K562 (cell line): ENCODE measurements at regions not wholly inside any gene's neighbourhood (a gene's known extent, or its start where the extent isn't known, plus 50 kb on each side); places are given as distances from the start of the nearest gene placed in this dataset.

ENCODE experiments used
- ATAC-seq: fragments of 200-7000 bp; cut with Tn5 transposase; 3 replicates; pipeline ENCODE4 v1.9.1; 2020; ENCODE audit warnings: moderate library complexity
- BruUV-seq: library from RNA; stranded (reverse); fragments of 400-500 nt; replicated peaks from 2 replicates; lab custom pipeline; 2021; lab: Mats Ljungman, UMichigan
- CTCF ChIA-PET: fragments of 300-600 bp; formaldehyde crosslinking; extraction: SDS; loops from one replicate; lab custom pipeline; 2021; ENCODE audit warnings: low intra/inter-chr PET ratio; lab: Yijun Ruan, JAX
- POLR2A ChIA-PET: fragments of 300-600, 350-650 bp; sonication (Branson Sonifier 250); formaldehyde crosslinking; extraction: SDS; loops from one replicate; lab custom pipeline; 2021; ENCODE audit warnings: antibody characterized with exemption, inconsistent platforms; lab: Yijun Ruan, JAX
- DNase-seq, 4 experiments: peaks; one replicate each; pipeline versions ENCODE4 v3.0.0 to v3.0.0-alpha.2; 2011 to 2018; ENCODE audit warnings: low spot score in 3 of 4, mixed read lengths in 3 of 4; ENCODE audit errors: extremely low read depth in 1 of 4
- FAIRE-seq: peaks from 2 replicates; lab custom pipeline; 2011; peaks lifted over from hg19 to GRCh38; lab: Jason Lieb, UNC
- H2AFZ ChIP-seq: 2 replicates; pipeline ENCODE4 v1.6.0; 2011; ENCODE audit warnings: low read depth, low read length, control low read depth, inconsistent platforms
- H3K27ac ChIP-seq: fragments of 200-600 bp; 3 replicates; pipeline ENCODE4 v1.8.0; 2011; ENCODE audit warnings: low read depth, mild to moderate bottlenecking, control low read depth, inconsistent platforms, low read length, moderate library complexity, mixed read lengths; ENCODE audit errors: extremely low read depth
- H3K27me3 ChIP-seq, 2 experiments: fragments of 300-600 bp in 1 of 2; 2 replicates in 1 of 2; 3 replicates in 1 of 2; pipeline versions ENCODE4 v1.6.0 to v1.8.0; 2011; ENCODE audit warnings: inconsistent platforms in 2 of 2, low read length in 2 of 2, mild to moderate bottlenecking in 1 of 2, mixed read lengths in 1 of 2, moderate library complexity in 1 of 2; ENCODE audit not compliant: control insufficient read depth in 2 of 2, insufficient read depth in 2 of 2
- H3K36me3 ChIP-seq: fragments of 300-600 bp; 3 replicates; pipeline ENCODE4 v1.8.0; 2011; ENCODE audit warnings: mild to moderate bottlenecking, low read length, inconsistent platforms; ENCODE audit not compliant: control insufficient read depth, insufficient read depth
- H3K4me1 ChIP-seq, 2 experiments: fragments of 200-600 bp in 1 of 2; replicated peaks in 1 of 2; 2 replicates in 1 of 2; 3 replicates in 1 of 2; pipeline versions ENCODE4 v1.5.1 to v1.8.0; 2011; ENCODE audit warnings: inconsistent platforms in 2 of 2, low read length in 2 of 2, mild to moderate bottlenecking in 1 of 2, mixed read lengths in 1 of 2, moderate library complexity in 1 of 2; ENCODE audit not compliant: control insufficient read depth in 2 of 2, insufficient read depth in 2 of 2
- H3K4me2 ChIP-seq: 2 replicates; pipeline ENCODE4 v1.6.1; 2011; ENCODE audit warnings: low read length, control low read depth, inconsistent platforms, mixed read lengths; ENCODE audit not compliant: insufficient read depth
- H3K4me3 ChIP-seq: fragments of 200-600 bp; sonication (generic), shearing (Covaris generic); 2 replicates; pipeline ENCODE4 v1.5.1; 2016; ENCODE audit warnings: control low read depth, inconsistent platforms
- H3K79me2 ChIP-seq: fragments of 200-600 bp; 3 replicates; pipeline ENCODE4 v1.8.0; 2011; ENCODE audit warnings: low read length, inconsistent platforms; ENCODE audit not compliant: control insufficient read depth, insufficient read depth
- H3K9ac ChIP-seq, 2 experiments: 2 replicates each; pipeline versions ENCODE4 v1.6.0 to v1.6.1; 2011; ENCODE audit warnings: low read depth in 2 of 2, low read length in 2 of 2, control low read depth in 1 of 2, inconsistent platforms in 1 of 2, mild to moderate bottlenecking in 1 of 2, mixed read lengths in 1 of 2; ENCODE audit not compliant: insufficient read depth in 1 of 2
- H3K9me1 ChIP-seq: one replicate; pipeline ENCODE4 v1.6.0; 2011; ENCODE audit warnings: inconsistent platforms, mild to moderate bottlenecking, low read length, moderate library complexity; ENCODE audit not compliant: control insufficient read depth, insufficient read depth
- H3K9me3 ChIP-seq: replicated peaks from 2 replicates; pipeline ENCODE4 v1.5.1; 2011; ENCODE audit warnings: low read depth, low read length, inconsistent platforms; ENCODE audit not compliant: control insufficient read depth, insufficient read depth
- H4K20me1 ChIP-seq: replicated peaks from 2 replicates; pipeline ENCODE4 v1.6.1; 2011; ENCODE audit warnings: low read length, inconsistent platforms, mixed read lengths; ENCODE audit not compliant: control insufficient read depth, insufficient read depth
- ASH1L ChIP-seq: fragments of 450-650 bp; IDR thresholded peaks from 2 replicates; pipeline ENCODE4 v1.6.1; 2018; ENCODE audit warnings: borderline replicate concordance, mild to moderate bottlenecking, low read depth; ENCODE audit not compliant: partially characterized antibody
- CBFA2T3 ChIP-seq: fragments of 450-650 bp; IDR thresholded peaks from 2 replicates; pipeline ENCODE4 v1.6.1; 2017
- CBX1 ChIP-seq: sonication (generic); IDR thresholded peaks from 2 replicates; pipeline ENCODE4 v1.6.1; 2016; ENCODE audit warnings: antibody characterized with exemption, low read depth, mild to moderate bottlenecking
- MCM3 ChIP-seq: fragments of 450-650 bp; IDR thresholded peaks from 2 replicates; pipeline ENCODE4 v1.6.1; 2016
- MEF2D ChIP-seq: conservative IDR thresholded peaks from 2 replicates; pipeline ENCODE4 v1.6.1; 2016; ENCODE audit warnings: low read depth, missing genetic modification characterization, missing compliant biosample characterization
- PURB ChIP-seq: sonication (generic); formaldehyde crosslinking; IDR thresholded peaks from 2 replicates; pipeline ENCODE4 v1.9.0; 2021; ENCODE audit warnings: low read depth, mild to moderate bottlenecking, missing genetic modification reagents
- SREBF2 ChIP-seq: sonication (generic); formaldehyde crosslinking; IDR thresholded peaks from 2 replicates; pipeline ENCODE4 v1.4.0; 2020; ENCODE audit warnings: mild to moderate bottlenecking, missing genetic modification reagents
- STAG1 ChIP-seq: sonication (generic); formaldehyde crosslinking; IDR thresholded peaks from 2 replicates; pipeline ENCODE4 v1.5.0; 2020; ENCODE audit warnings: missing genetic modification reagents, borderline replicate concordance
- TEAD1 ChIP-seq, 2 experiments: fragments of 450-650 bp in 1 of 2; sonication (generic) in 1 of 2; formaldehyde crosslinking; IDR thresholded peaks; 2 replicates each; pipeline versions ENCODE4 v1.4.0 to v1.8.0; 2020 to 2022; ENCODE audit warnings: mild to moderate bottlenecking in 2 of 2, missing genetic modification reagents in 1 of 2
- TGIF2 ChIP-seq: sonication (generic); formaldehyde crosslinking; IDR thresholded peaks from 2 replicates; pipeline ENCODE4 v1.8.1; 2022; ENCODE audit warnings: mild to moderate bottlenecking, missing genetic modification reagents, moderate library complexity
- TRIM28 ChIP-seq: fragments of 450-650 bp; IDR thresholded peaks from 2 replicates; pipeline ENCODE4 v1.6.1; 2017
- ZNF143 ChIP-seq: sonication (generic); formaldehyde crosslinking; IDR thresholded peaks from 2 replicates; pipeline ENCODE4 v1.9.0; 2022; ENCODE audit warnings: mild to moderate bottlenecking, missing genetic modification reagents
- ZNF444 ChIP-seq: fragments of 250-450 bp; sonication (Bioruptor Pico); IDR thresholded peaks from 2 replicates; pipeline ENCODE4 v1.4.0; 2020; ENCODE audit warnings: mild to moderate bottlenecking, moderate library complexity
- ZNF586 ChIP-seq: fragments of 450-650 bp; formaldehyde crosslinking; conservative IDR thresholded peaks from 2 replicates; pipeline ENCODE4 v1.4.0; 2020; ENCODE audit warnings: mild to moderate bottlenecking, moderate library complexity
- ZNF699 ChIP-seq: fragments of 250-450 bp; sonication (Bioruptor Pico); IDR thresholded peaks from 2 replicates; pipeline ENCODE4 v1.8.0; 2021; ENCODE audit warnings: mild to moderate bottlenecking, moderate library complexity; ENCODE audit not compliant: insufficient replicate concordance
- in situ Hi-C: fragments of 300-500 bp; cut with MboI; formaldehyde crosslinking; loops from 4 replicates; pipeline ENCODE4 v1.15.0; 2018; ENCODE audit warnings: inconsistent platforms, mixed read lengths
- intact Hi-C: fragments of 100-400 bp; cut with micrococcal nuclease; formaldehyde crosslinking; loops from 2 replicates; pipeline ENCODE4 v1.14.2; 2022
- TF ChIP-seq, protein P1 (sequence below), 3 experiments: fragments of 200-800 bp in 1 of 3; sonication (Bioruptor generic) in 1 of 3; sonication (generic) in 1 of 3; formaldehyde crosslinking in 1 of 3; IDR thresholded peaks; 2 replicates each; pipeline versions ENCODE4 v1.6.1 to v1.8.0; 2016 to 2022; ENCODE audit warnings: mild to moderate bottlenecking in 2 of 3, missing compliant biosample characterization in 2 of 3, missing genetic modification characterization in 2 of 3, missing genetic modification reagents in 1 of 3
- TF ChIP-seq, protein P2 (sequence below): fragments of 450-650 bp; IDR thresholded peaks from 2 replicates; pipeline ENCODE4 v1.6.1; 2017; ENCODE audit warnings: antibody characterized with exemption
- TF ChIP-seq, protein P3 (sequence below): fragments of 250-450 bp; sonication (Bioruptor Pico); IDR thresholded peaks from 2 replicates; pipeline ENCODE4 v1.8.0; 2022; ENCODE audit warnings: moderate library complexity, mild to moderate bottlenecking, inconsistent platforms

DNA sequence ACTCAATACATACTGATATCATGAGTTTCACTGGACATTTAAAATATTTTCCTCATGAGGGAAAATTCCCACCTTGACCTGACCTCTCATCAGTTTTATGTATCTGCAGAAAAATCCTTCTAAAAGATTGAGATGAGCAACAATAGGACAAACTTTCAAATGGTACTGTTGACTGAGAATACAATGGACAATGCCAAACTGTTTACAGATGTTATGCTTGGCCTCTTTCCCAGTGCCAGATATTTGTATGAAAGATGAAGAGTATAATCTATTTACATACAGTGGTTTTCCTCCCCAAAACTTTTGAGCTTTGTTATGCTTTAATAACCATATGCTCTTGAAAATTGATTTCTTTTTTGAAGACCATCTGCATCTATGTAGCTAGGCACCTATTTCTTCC lies 245.1 kb upstream of the RSPO3 start:
- intact Hi-C loops (no loop called here), in situ Hi-C loops (no loop called here)
- no peak for FAIRE-seq
- no peaks in the 10 kb centered on the region for H3K9me1 ChIP-seq
- no TSS peak for BruUV-seq
- H3K4me2 ChIP-seq: no peak overlapping the region
- H3K27ac ChIP-seq: no peak overlapping the region
- no peak for DNase-seq
- H4K20me1 ChIP-seq: no peaks in the 10 kb centered on the region
- H3K9me3 ChIP-seq: no peaks in the 10 kb centered on the region
- no peak for ATAC-seq
- H3K4me1 ChIP-seq: no peaks in the 10 kb centered on the region
- no peaks in the 10 kb centered on the region for H3K79me2 ChIP-seq
- ChIA-PET POLR2A (no interaction called here), CTCF (no interaction called here)
- TF ChIP-seq, protein P1, sequence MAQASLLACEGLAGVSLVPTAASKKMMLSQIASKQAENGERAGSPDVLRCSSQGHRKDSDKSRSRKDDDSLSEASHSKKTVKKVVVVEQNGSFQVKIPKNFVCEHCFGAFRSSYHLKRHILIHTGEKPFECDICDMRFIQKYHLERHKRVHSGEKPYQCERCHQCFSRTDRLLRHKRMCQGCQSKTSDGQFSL (CRISPR knock-in tag; IDR thresholded peaks at IDR 0.05): no peak
- TF ChIP-seq, protein P1 (tag; IDR thresholded peaks at IDR 0.05): no peak
- TF ChIP-seq, protein P2, sequence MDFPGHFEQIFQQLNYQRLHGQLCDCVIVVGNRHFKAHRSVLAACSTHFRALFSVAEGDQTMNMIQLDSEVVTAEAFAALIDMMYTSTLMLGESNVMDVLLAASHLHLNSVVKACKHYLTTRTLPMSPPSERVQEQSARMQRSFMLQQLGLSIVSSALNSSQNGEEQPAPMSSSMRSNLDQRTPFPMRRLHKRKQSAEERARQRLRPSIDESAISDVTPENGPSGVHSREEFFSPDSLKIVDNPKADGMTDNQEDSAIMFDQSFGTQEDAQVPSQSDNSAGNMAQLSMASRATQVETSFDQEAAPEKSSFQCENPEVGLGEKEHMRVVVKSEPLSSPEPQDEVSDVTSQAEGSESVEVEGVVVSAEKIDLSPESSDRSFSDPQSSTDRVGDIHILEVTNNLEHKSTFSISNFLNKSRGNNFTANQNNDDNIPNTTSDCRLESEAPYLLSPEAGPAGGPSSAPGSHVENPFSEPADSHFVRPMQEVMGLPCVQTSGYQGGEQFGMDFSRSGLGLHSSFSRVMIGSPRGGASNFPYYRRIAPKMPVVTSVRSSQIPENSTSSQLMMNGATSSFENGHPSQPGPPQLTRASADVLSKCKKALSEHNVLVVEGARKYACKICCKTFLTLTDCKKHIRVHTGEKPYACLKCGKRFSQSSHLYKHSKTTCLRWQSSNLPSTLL: no peak
- no peak for TF ChIP-seq ZNF444 (CRISPR knock-in tag)
- TF ChIP-seq ASH1L: no peak
- TF ChIP-seq TEAD1 (CRISPR knock-in tag; IDR thresholded peaks at IDR 0.05): no peak
- no peak for TF ChIP-seq MEF2D (tag)
- no peak for TF ChIP-seq STAG1 (CRISPR knock-in tag)
- no peak for TF ChIP-seq ZNF699
- no peak for TF ChIP-seq SREBF2 (CRISPR knock-in tag)
- TF ChIP-seq PURB (CRISPR knock-in tag): no peak
- TF ChIP-seq TRIM28: no peak
- TF ChIP-seq ZNF143 (CRISPR knock-in tag): no peak
- no peak for TF ChIP-seq TGIF2
- TF ChIP-seq ZNF586 (CRISPR knock-in tag): no peak
- no peak for TF ChIP-seq MCM3
- TF ChIP-seq, protein P3, sequence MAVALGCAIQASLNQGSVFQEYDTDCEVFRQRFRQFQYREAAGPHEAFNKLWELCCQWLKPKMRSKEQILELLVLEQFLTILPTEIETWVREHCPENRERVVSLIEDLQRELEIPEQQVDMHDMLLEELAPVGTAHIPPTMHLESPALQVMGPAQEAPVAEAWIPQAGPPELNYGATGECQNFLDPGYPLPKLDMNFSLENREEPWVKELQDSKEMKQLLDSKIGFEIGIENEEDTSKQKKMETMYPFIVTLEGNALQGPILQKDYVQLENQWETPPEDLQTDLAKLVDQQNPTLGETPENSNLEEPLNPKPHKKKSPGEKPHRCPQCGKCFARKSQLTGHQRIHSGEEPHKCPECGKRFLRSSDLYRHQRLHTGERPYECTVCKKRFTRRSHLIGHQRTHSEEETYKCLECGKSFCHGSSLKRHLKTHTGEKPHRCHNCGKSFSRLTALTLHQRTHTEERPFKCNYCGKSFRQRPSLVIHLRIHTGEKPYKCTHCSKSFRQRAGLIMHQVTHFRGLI: no peak
- TF ChIP-seq CBX1: no peak
- no peak for TF ChIP-seq CBFA2T3
- H2AFZ ChIP-seq: no peak overlapping the region
- no peaks in the 10 kb centered on the region for H3K27me3 ChIP-seq
- H3K36me3 ChIP-seq: no peaks in the 10 kb centered on the region
- no peak overlapping the region for H3K4me3 ChIP-seq
- H3K9ac ChIP-seq: no peak overlapping the region
